ENCODE measurements at regions not wholly inside any gene's neighbourhood (a gene's known extent, or its start where the extent isn't known, plus 50 kb on each side); places are given as distances from the start of the nearest gene placed in this dataset.
"Not testable (repeated sequence)": the region's sequence is repeated elsewhere in the genome, so short reads cannot be mapped to it uniquely, and the experiment has no call there.

- TF ChIP-seq, protein P1, sequence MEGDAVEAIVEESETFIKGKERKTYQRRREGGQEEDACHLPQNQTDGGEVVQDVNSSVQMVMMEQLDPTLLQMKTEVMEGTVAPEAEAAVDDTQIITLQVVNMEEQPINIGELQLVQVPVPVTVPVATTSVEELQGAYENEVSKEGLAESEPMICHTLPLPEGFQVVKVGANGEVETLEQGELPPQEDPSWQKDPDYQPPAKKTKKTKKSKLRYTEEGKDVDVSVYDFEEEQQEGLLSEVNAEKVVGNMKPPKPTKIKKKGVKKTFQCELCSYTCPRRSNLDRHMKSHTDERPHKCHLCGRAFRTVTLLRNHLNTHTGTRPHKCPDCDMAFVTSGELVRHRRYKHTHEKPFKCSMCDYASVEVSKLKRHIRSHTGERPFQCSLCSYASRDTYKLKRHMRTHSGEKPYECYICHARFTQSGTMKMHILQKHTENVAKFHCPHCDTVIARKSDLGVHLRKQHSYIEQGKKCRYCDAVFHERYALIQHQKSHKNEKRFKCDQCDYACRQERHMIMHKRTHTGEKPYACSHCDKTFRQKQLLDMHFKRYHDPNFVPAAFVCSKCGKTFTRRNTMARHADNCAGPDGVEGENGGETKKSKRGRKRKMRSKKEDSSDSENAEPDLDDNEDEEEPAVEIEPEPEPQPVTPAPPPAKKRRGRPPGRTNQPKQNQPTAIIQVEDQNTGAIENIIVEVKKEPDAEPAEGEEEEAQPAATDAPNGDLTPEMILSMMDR (IDR thresholded peaks at IDR 0.05; ENCODE audit: extremely low read depth, low read depth, low read length): no peak
- no peaks in the 10 kb centered on the region for H3K9me3 ChIP-seq (ENCODE audit: low read depth, low read length)
These were observed 1797.7 kb downstream of the MRPL39 start for GRCh38 chr21:23809573-23809972.

DNA sequence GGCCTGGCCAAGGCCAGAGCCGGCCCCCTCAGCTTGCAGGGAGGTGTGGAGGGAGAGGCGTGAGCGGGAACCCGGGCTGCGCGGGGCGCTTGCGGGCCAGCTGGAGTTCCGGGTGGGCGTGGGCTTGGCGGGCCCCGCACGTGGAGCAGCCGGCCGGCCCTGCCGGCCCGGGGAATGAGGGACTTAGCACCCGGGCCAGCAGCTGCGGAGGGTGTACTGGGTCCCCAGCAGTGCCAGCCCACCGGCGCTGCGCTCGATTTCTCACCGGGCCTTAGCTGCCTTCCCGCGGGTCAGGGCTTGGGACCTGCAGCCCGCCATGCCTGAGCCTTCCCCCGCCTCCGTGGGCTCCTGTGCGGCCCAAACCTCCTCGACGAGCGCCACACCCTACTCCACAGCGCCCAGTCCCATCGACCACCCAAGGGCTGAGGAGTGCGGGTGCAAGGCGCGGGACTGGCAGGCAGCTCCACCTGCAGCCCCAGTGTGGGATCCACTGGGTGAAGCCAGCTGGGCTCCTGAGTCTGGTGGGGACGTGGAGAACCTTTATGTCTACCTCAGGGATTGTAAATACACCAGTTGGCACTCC, 1800.2 kb downstream of the MRPL39 start:
- not testable (repeated sequence) for DNase-seq (ENCODE audit: insufficient read length, low spot score, missing footprints); H3K4me2 ChIP-seq (ENCODE audit: insufficient read depth, low read length); H3K27ac ChIP-seq (ENCODE audit: low read depth, low read length); H4K20me1 ChIP-seq (ENCODE audit: insufficient read depth, low read length); H3K9me3 ChIP-seq (ENCODE audit: low read depth, low read length); H3K4me1 ChIP-seq (ENCODE audit: insufficient read depth, low read length); H3K4me3 ChIP-seq (ENCODE audit: insufficient read depth, low read length); H3K36me3 ChIP-seq (ENCODE audit: insufficient read depth, low read length); H3K27me3 ChIP-seq (ENCODE audit: insufficient read depth, low read length); H2AFZ ChIP-seq (ENCODE audit: low read length); H3K79me2 ChIP-seq (ENCODE audit: insufficient read depth, low read length)

More at GRCh38 chr21:23809573-23809972, 1797.7 kb downstream of the MRPL39 start:
- Histone ChIP-seq H3K79me2 (ENCODE audit: insufficient read depth, low read length) (no peaks in the 10 kb centered on the region), H3K27ac (ENCODE audit: low read depth, low read length) (no peak overlapping the region), H2AFZ (ENCODE audit: low read length) (no peak overlapping the region), H3K4me3 (ENCODE audit: insufficient read depth, low read length) (no peak overlapping the region), H3K4me2 (ENCODE audit: insufficient read depth, low read length) (no peak overlapping the region), H3K4me1 (ENCODE audit: insufficient read depth, low read length) (no peaks in the 10 kb centered on the region), H4K20me1 (ENCODE audit: insufficient read depth, low read length) (no peaks in the 10 kb centered on the region), H3K27me3 (ENCODE audit: insufficient read depth, low read length) (no peaks in the 10 kb centered on the region), H3K36me3 (ENCODE audit: insufficient read depth, low read length) (no peaks in the 10 kb centered on the region)
- no peak for DNase-seq (ENCODE audit: insufficient read length, low spot score, missing footprints)

DNA sequence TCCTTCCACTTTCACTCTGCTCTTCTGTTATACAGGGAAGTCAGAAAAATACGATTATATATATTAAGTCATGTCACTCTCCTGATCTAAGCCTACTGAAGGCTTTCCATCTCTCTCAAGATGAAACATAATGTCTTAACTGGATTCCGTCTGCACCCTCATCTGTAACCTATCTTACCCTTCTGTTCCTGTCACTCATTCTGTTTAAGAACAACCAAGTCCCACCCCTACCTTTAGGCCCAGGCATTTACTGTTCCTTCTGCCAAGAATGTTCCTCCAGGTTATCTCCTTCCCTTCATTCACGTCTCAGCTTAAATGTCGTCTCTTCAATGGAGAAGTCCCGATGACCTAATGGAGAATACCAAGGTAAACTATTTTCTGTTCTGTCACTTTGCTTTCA, 1802.4 kb downstream of the MRPL39 start:
- Histone ChIP-seq H3K4me3 (ENCODE audit: insufficient read depth, low read length) (no peak overlapping the region), H3K79me2 (ENCODE audit: insufficient read depth, low read length) (no peaks in the 10 kb centered on the region), H3K4me2 (ENCODE audit: insufficient read depth, low read length) (no peak overlapping the region), H3K27me3 (ENCODE audit: insufficient read depth, low read length) (no peaks in the 10 kb centered on the region), H3K36me3 (ENCODE audit: insufficient read depth, low read length) (no peaks in the 10 kb centered on the region), H3K4me1 (ENCODE audit: insufficient read depth, low read length) (no peaks in the 10 kb centered on the region), H3K9me3 (ENCODE audit: low read depth, low read length) (peaks cover 3% of the 10 kb centered on the region), H2AFZ (ENCODE audit: low read length) (no peak overlapping the region), H3K27ac (ENCODE audit: low read depth, low read length) (no peak overlapping the region), H4K20me1 (ENCODE audit: insufficient read depth, low read length) (no peaks in the 10 kb centered on the region)
- DNase-seq (ENCODE audit: insufficient read length, low spot score, missing footprints): no peak
- TF ChIP-seq, protein P1 (IDR thresholded peaks at IDR 0.05; ENCODE audit: extremely low read depth, low read depth, low read length): no peak

DNA sequence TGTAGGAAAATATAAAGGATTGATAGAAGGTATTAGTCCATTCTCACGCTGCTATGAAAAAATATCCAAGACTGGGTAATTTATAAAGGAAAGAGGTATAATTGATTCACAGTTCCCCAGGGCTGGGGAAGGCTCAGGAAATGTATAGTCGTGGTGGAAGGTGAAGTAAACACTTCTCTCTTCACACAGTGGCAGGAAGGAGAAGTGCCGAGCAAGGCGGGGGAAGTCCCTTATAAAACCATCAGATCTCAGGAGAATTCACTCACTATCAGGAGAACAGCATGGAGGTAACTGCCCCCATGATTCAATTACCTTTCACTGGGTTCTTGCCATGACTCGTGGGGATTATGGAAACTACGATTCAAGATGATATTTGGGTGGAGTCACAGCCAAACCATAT, 1806.0 kb downstream of the MRPL39 start:
- H3K9me3 ChIP-seq (ENCODE audit: low read depth, low read length): peaks cover 3% of the 10 kb centered on the region
- H2AFZ ChIP-seq (ENCODE audit: low read length): no peak overlapping the region
- H3K79me2 ChIP-seq (ENCODE audit: insufficient read depth, low read length): no peaks in the 10 kb centered on the region
- no peak for DNase-seq (ENCODE audit: insufficient read length, low spot score, missing footprints)
- no peaks in the 10 kb centered on the region for H3K27me3 ChIP-seq (ENCODE audit: insufficient read depth, low read length)
- H3K4me3 ChIP-seq (ENCODE audit: insufficient read depth, low read length): no peak overlapping the region
- no peaks in the 10 kb centered on the region for H3K4me1 ChIP-seq (ENCODE audit: insufficient read depth, low read length)
- H3K27ac ChIP-seq (ENCODE audit: low read depth, low read length): no peak overlapping the region
- H3K36me3 ChIP-seq (ENCODE audit: insufficient read depth, low read length): no peaks in the 10 kb centered on the region
- TF ChIP-seq, protein P1 (IDR thresholded peaks at IDR 0.05; ENCODE audit: extremely low read depth, low read depth, low read length): no peak
- no peak overlapping the region for H3K4me2 ChIP-seq (ENCODE audit: insufficient read depth, low read length)
- no peaks in the 10 kb centered on the region for H4K20me1 ChIP-seq (ENCODE audit: insufficient read depth, low read length)
